Activated B cell treated with CpG ODN at 0.5 μM for 24 hours (primary cell): ENCODE measurements at regions not wholly inside any gene's neighbourhood (a gene's known extent, or its start where the extent isn't known, plus 50 kb on each side); places are given as distances from the start of the nearest gene placed in this dataset.

Experiments used
- ATAC-seq: fragments of 200-7000 bp; cut with Tn5 transposase; one replicate; pipeline ENCODE4 v1.10.0; 2021; ENCODE audit warnings: low read depth, mild to moderate bottlenecking, moderate library complexity
- CTCF ChIA-PET: fragments of 350-600 bp; sonication (Branson Sonifier 250); formaldehyde crosslinking; loops from one replicate; lab custom pipeline; 2021; ENCODE audit warnings: antibody characterized with exemption; lab: Charles Lee
- POLR2A ChIA-PET: fragments of 350-600 bp; sonication (Branson Sonifier 250); formaldehyde crosslinking; loops from one replicate; lab custom pipeline; 2021; ENCODE audit warnings: antibody characterized with exemption; lab: Charles Lee
- DNase-seq: peaks from one replicate; pipeline ENCODE4 v3.0.0; 2022
- H3K27ac Mint-ChIP-seq: one replicate; pipeline ENCODE4 v1.8.0; 2020; ENCODE audit warnings: mixed read lengths
- H3K27me3 Mint-ChIP-seq: one replicate; pipeline ENCODE4 v1.8.0; 2021; ENCODE audit warnings: mixed read lengths
- H3K36me3 Mint-ChIP-seq: one replicate; pipeline ENCODE4 v1.8.0; 2021; ENCODE audit warnings: low read depth, mixed read lengths
- H3K4me1 Mint-ChIP-seq: one replicate; pipeline ENCODE4 v1.8.0; 2021; ENCODE audit warnings: mixed read lengths
- H3K4me3 Mint-ChIP-seq: one replicate; pipeline ENCODE4 v1.8.0; 2020; ENCODE audit warnings: mild to moderate bottlenecking, mixed read lengths
- H3K9me3 Mint-ChIP-seq: one replicate; pipeline ENCODE4 v1.8.0; 2020; ENCODE audit warnings: mixed read lengths
- intact Hi-C: fragments of 100-400 bp; cut with micrococcal nuclease; formaldehyde crosslinking; loops from one replicate; pipeline ENCODE4 v1.15.1; 2024
- TF ChIP-seq, protein P1 (sequence below): fragments of 200-600 bp; IDR thresholded peaks from one replicate; pipeline ENCODE4 v1.8.0; 2022; ENCODE audit warnings: antibody characterized with exemption, mild to moderate bottlenecking

DNA sequence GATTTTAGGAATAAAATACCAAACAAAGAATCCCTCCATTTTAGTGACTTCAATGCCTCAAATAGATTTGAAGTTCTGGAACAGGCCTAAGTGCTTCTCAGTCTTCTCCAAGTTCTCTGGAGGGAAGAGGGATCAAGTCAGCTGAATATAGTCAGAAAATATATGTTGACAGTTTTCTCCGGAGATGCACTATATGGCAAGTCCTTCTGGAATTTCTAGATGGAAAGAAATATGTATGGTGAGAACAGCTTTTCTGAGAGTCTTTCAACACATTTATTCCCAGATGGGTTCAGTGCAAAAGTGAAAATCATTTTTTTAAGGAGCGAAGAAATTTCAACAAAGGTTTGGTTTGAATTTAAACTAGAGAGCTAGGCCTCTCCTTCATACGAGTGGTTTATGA, 317.4 kb upstream of the SLC30A5 start:
- Mint-ChIP-seq H3K36me3 (no peaks in the 10 kb centered on the region), H3K27me3 (peaks cover 5% of the 10 kb centered on the region)
- intact Hi-C loops, result no loop called here

DNA sequence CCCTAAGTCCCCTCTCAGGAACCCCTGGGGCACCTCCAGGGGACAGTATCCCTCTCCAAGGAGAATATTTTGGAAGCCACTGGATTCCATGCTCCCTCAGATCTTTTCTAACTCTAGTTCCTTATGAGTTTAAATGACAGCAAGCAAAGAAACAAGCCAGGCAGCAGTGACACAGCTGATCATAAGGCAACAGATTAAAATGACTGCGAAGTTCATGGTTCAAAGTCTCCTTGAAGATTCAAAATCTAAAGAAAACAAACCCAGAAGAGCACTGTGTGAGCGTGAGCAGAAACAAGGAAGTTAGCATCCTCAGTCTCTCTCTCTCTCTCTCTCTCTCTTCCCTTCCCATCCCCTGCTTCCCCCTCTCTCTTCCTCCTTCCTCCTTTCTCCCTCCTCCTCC, 316.7 kb upstream of the SLC30A5 start:
- H3K4me3 Mint-ChIP-seq, result no peak overlapping the region
- H3K27me3 Mint-ChIP-seq, result peaks cover 6% of the 10 kb centered on the region
- CTCF ChIA-PET, result no interaction called here
- H3K9me3 Mint-ChIP-seq, result peaks cover 7% of the 10 kb centered on the region
- no peak overlapping the region for H3K27ac Mint-ChIP-seq
- H3K36me3 Mint-ChIP-seq, result no peaks in the 10 kb centered on the region
- POLR2A ChIA-PET, result no interaction called here
- intact Hi-C loops, result no loop called here
- DNase-seq (no peak), ATAC-seq (no peak)
- TF ChIP-seq, protein P1, sequence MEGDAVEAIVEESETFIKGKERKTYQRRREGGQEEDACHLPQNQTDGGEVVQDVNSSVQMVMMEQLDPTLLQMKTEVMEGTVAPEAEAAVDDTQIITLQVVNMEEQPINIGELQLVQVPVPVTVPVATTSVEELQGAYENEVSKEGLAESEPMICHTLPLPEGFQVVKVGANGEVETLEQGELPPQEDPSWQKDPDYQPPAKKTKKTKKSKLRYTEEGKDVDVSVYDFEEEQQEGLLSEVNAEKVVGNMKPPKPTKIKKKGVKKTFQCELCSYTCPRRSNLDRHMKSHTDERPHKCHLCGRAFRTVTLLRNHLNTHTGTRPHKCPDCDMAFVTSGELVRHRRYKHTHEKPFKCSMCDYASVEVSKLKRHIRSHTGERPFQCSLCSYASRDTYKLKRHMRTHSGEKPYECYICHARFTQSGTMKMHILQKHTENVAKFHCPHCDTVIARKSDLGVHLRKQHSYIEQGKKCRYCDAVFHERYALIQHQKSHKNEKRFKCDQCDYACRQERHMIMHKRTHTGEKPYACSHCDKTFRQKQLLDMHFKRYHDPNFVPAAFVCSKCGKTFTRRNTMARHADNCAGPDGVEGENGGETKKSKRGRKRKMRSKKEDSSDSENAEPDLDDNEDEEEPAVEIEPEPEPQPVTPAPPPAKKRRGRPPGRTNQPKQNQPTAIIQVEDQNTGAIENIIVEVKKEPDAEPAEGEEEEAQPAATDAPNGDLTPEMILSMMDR, result no peak
- H3K4me1 Mint-ChIP-seq, result peaks cover 5% of the 10 kb centered on the region

More for the DNA sequence above, 317.4 kb upstream of the SLC30A5 start:
- ATAC-seq (no peak), DNase-seq (no peak)
- CTCF ChIA-PET, result no interaction called here
- Mint-ChIP-seq H3K4me1 (peaks cover 5% of the 10 kb centered on the region), H3K4me3 (no peak overlapping the region), H3K27ac (no peak overlapping the region), H3K9me3 (peaks cover 7% of the 10 kb centered on the region)
- POLR2A ChIA-PET, result no interaction called here
- TF ChIP-seq, protein P1, result no peak

DNA sequence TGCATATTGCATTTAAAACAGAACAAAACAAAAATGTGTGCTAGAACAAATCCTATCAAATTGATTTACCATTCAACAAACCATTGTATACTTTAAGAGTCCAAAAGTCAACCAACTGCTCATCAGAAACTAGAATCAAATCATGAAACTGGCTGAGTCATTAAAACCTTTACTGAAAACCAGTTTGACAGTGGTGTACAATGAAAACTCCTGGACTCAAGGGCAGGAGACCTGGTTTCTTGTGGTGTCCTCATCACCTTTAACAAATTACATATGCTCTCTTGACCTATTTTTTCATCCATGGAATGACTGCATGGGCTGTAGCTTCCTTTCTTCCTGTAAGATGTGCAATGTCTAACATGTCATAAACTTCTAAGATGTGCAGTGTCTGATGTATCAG, 315.3 kb upstream of the SLC30A5 start:
- Mint-ChIP-seq H3K36me3 (no peaks in the 10 kb centered on the region), H3K4me3 (no peak overlapping the region), H3K4me1 (peaks cover 5% of the 10 kb centered on the region), H3K9me3 (peaks cover 13% of the 10 kb centered on the region), H3K27me3 (peaks cover 6% of the 10 kb centered on the region), H3K27ac (no peak overlapping the region)
- ChIA-PET POLR2A (no interaction called here), CTCF (no interaction called here)
- TF ChIP-seq, protein P1, result no peak
- no peak for DNase-seq
- intact Hi-C loops, result no loop called here
- ATAC-seq, result no peak

DNA sequence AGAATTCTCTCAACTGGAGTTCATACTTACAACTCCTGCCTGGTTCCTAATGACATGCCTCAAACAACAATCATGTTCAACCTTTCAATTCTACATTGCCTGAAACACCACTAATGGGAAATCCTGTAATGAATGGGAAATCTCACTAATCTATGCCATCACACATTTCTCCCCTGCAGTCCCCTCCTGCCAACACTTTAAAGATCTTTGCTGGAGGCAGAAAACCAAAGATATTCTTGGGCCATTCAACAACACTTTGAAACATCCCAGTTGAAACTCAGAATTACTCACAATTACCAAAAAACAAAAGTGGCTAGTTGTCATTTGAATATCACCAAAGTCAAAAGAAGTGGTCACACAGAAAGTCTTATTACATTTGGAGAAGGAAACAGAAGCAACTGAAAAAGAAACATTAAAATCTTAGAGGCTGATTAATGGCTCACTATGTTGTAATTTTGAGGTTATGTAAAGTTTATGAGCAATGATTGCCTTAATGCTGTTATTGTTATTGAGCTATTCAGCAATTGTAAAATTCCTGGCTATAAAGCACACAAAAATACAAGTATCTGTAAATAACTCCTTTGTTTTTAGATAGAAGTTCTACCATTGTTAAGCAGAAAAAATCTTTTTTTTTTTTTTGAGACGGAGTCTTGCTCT, 313.4 kb upstream of the SLC30A5 start:
- TF ChIP-seq, protein P1, result no peak
- intact Hi-C loops, result no loop called here
- H3K27ac Mint-ChIP-seq, result no peak overlapping the region
- ChIA-PET CTCF (interaction anchor here (0.7 kb wide), 1 partner anchor 494 kb away, joined by 3 read pairs; no protein-coding TSS in a partner anchor), POLR2A (no interaction called here)
- H3K27me3 Mint-ChIP-seq, result peaks cover 5% of the 10 kb centered on the region
- H3K36me3 Mint-ChIP-seq, result no peaks in the 10 kb centered on the region
- ATAC-seq (no peak), DNase-seq (no peak)
- H3K4me3 Mint-ChIP-seq, result no peak overlapping the region
- H3K4me1 Mint-ChIP-seq, result no peaks in the 10 kb centered on the region
- H3K9me3 Mint-ChIP-seq, result peaks cover 14% of the 10 kb centered on the region

DNA sequence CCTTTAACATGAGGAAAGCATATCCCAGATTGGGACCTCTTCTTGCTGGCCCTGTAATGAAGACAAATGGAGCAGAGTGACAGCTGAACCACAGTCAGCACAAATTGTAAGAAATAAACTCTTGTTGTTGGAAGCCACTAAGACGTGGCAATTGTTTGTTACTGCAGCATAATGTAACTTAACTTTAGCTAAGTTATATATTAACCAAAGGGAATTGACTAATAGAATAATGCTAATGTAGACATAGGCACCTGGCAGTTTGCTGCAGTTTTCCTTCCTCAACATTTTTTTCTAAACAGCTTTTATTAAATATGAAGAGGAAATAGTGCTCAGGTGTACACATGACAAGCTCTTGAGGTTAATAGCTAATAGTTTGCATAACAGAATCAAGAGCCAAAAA, 300.7 kb upstream of the SLC30A5 start:
- Mint-ChIP-seq H3K27ac (no peak overlapping the region), H3K9me3 (no peaks in the 10 kb centered on the region), H3K4me1 (no peaks in the 10 kb centered on the region), H3K27me3 (peaks cover 11% of the 10 kb centered on the region), H3K36me3 (no peaks in the 10 kb centered on the region), H3K4me3 (no peak overlapping the region)
- ATAC-seq (no peak), DNase-seq (no peak)
- intact Hi-C loops, result no loop called here
- TF ChIP-seq, protein P1, result no peak
- CTCF ChIA-PET, result no interaction called here
- POLR2A ChIA-PET, result no interaction called here
